Chondrocyte (in vitro differentiated cells): ENCODE measurements at regions not wholly inside any gene's neighbourhood (a gene's known extent, or its start where the extent isn't known, plus 50 kb on each side); places are given as distances from the start of the nearest gene placed in this dataset.

Experiments used
- DNase-seq: peaks from one replicate; pipeline ENCODE4 v3.0.0; 2021; ENCODE audit warnings: mixed read lengths, low spot score
- H3K27ac Mint-ChIP-seq: one replicate; pipeline ENCODE4 v1.8.0; 2021; ENCODE audit warnings: mild to moderate bottlenecking, moderate library complexity, mixed read lengths; ENCODE audit not compliant: unreplicated experiment
- H3K27me3 Mint-ChIP-seq: 2 replicates; pipeline ENCODE4 v1.8.0; 2021; ENCODE audit warnings: low read depth, mixed read lengths
- H3K36me3 Mint-ChIP-seq: 2 replicates; pipeline ENCODE4 v1.8.0; 2021; ENCODE audit warnings: low read depth, mixed read lengths
- H3K4me1 Mint-ChIP-seq: 2 replicates; pipeline ENCODE4 v1.8.0; 2021; ENCODE audit warnings: low read depth, mild to moderate bottlenecking, mixed read lengths
- H3K4me3 Mint-ChIP-seq: one replicate; pipeline ENCODE4 v1.8.0; 2021; ENCODE audit warnings: mild to moderate bottlenecking, moderate library complexity, mixed read lengths; ENCODE audit not compliant: unreplicated experiment
- H3K9me3 Mint-ChIP-seq: 2 replicates; pipeline ENCODE4 v1.8.0; 2021; ENCODE audit warnings: low read depth, mixed read lengths
- CTCF ChIP-seq: fragments of 200-600 bp; sonication (generic); IDR thresholded peaks from 2 replicates; pipeline ENCODE4 v1.5.0; 2021; ENCODE audit warnings: antibody characterized with exemption, mild to moderate bottlenecking, moderate library complexity

GRCh38 chr17:77403854-77404253 is 263.1 kb downstream of the SEC14L1 start:
- Mint-ChIP-seq H3K9me3 (no peaks in the 10 kb centered on the region), H3K4me1 (peaks cover 56% of the 10 kb centered on the region), H3K36me3 (peaks cover 15% of the 10 kb centered on the region), H3K4me3 (no peak overlapping the region), H3K27me3 (no peaks in the 10 kb centered on the region), H3K27ac (no peak overlapping the region)
- DNase-seq, result no peak
- no peak for TF ChIP-seq CTCF

GRCh38 chr17:77404812-77405581 is 264.2 kb downstream of the SEC14L1 start:
- H3K9me3 Mint-ChIP-seq, result no peaks in the 10 kb centered on the region
- peak overlapping the region; percentile 84 for H3K27ac Mint-ChIP-seq
- H3K4me3 Mint-ChIP-seq, result no peak overlapping the region
- H3K27me3 Mint-ChIP-seq, result no peaks in the 10 kb centered on the region
- peaks cover 15% of the 10 kb centered on the region for H3K36me3 Mint-ChIP-seq
- H3K4me1 Mint-ChIP-seq, result peaks cover 66% of the 10 kb centered on the region
- no peak for TF ChIP-seq CTCF
- DNase-seq, result no peak

- Mint-ChIP-seq H3K36me3 (peaks cover 15% of the 10 kb centered on the region), H3K27ac (peak overlapping the region; percentile 63), H3K4me1 (peaks cover 68% of the 10 kb centered on the region), H3K4me3 (no peak overlapping the region), H3K27me3 (no peaks in the 10 kb centered on the region), H3K9me3 (no peaks in the 10 kb centered on the region)
- TF ChIP-seq CTCF, result no peak
- no peak for DNase-seq
Measured at GRCh38 chr17:77405867-77406732, 265.3 kb downstream of the SEC14L1 start.

GRCh38 chr17:77407321-77408277 is 266.8 kb downstream of the SEC14L1 start:
- Mint-ChIP-seq H3K4me3 (no peak overlapping the region), H3K9me3 (peaks cover 2% of the 10 kb centered on the region), H3K36me3 (peaks cover 12% of the 10 kb centered on the region), H3K27ac (peak overlapping the region; percentile 22), H3K27me3 (no peaks in the 10 kb centered on the region), H3K4me1 (peaks cover 81% of the 10 kb centered on the region)
- DNase-seq, result no peak
- no peak for TF ChIP-seq CTCF

GRCh38 chr17:77408284-77408683 is 267.5 kb downstream of the SEC14L1 start:
- peaks cover 9% of the 10 kb centered on the region for H3K36me3 Mint-ChIP-seq
- H3K27me3 Mint-ChIP-seq, result no peaks in the 10 kb centered on the region
- no peak for TF ChIP-seq CTCF
- no peak for DNase-seq
- H3K9me3 Mint-ChIP-seq, result peaks cover 7% of the 10 kb centered on the region
- peaks cover 88% of the 10 kb centered on the region for H3K4me1 Mint-ChIP-seq
- H3K4me3 Mint-ChIP-seq, result no peak overlapping the region
- H3K27ac Mint-ChIP-seq, result peak overlapping the region; percentile 22
